ENCODE measurements at regions not wholly inside any gene's neighbourhood (a gene's known extent, or its start where the extent isn't known, plus 50 kb on each side); places are given as distances from the start of the nearest gene placed in this dataset.

DNA sequence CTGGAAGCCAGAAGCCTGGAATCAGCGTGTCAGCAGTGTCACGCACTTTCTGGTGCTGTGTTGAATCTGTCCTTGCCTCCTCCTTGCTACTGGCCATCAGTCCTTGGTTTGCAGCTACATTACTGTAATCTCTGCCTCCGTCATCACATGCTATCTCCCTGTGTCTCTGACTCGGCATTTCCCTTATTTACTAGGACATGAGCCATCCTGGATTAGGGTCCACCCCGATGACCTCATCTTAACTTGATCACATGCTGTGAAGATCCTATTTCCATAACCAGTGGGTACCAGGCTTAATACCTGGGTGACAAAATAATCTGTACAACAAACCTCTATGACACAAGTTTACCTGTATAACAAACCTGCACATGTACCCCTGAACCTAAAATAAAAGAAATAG is 518.0 kb upstream of the KLF6 start:
- TF ChIP-seq, protein P1, sequence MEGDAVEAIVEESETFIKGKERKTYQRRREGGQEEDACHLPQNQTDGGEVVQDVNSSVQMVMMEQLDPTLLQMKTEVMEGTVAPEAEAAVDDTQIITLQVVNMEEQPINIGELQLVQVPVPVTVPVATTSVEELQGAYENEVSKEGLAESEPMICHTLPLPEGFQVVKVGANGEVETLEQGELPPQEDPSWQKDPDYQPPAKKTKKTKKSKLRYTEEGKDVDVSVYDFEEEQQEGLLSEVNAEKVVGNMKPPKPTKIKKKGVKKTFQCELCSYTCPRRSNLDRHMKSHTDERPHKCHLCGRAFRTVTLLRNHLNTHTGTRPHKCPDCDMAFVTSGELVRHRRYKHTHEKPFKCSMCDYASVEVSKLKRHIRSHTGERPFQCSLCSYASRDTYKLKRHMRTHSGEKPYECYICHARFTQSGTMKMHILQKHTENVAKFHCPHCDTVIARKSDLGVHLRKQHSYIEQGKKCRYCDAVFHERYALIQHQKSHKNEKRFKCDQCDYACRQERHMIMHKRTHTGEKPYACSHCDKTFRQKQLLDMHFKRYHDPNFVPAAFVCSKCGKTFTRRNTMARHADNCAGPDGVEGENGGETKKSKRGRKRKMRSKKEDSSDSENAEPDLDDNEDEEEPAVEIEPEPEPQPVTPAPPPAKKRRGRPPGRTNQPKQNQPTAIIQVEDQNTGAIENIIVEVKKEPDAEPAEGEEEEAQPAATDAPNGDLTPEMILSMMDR (IDR thresholded peaks at IDR 0.05; ENCODE audit: insufficient read depth, low read depth, low read length), result no peak
- TF ChIP-seq EZH2 (IDR thresholded peaks at IDR 0.05; ENCODE audit: insufficient read depth, low read length), result no peak
